ENCODE measurements at regions not wholly inside any gene's neighbourhood (a gene's known extent, or its start where the extent isn't known, plus 50 kb on each side); places are given as distances from the start of the nearest gene placed in this dataset.

DNA sequence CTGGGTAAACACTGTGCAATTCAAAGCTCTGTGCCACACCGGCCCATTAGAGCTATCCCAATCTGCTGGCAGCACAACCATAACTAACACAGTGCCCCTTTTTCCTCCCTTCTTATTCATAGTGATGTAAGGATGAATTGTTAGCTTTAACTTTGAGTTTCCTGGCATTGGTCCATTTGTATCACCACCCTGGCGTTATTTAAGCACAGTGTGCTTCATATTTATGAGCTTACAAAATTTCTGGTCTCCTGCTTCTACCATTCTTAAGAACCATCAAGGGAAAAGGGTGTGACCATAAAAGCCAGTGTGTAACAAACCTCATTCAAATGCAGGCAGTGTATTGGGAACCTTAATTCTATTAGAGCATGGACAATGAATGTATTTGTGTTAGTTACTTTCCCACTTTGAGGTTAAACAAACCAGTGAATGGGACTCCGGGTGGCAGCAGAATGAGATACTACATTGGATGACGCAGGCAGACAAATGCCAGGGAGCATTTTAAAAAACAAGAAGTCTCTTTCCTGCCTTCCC lies 222.6 kb downstream of the TMEM161B start:
- ATAC-seq, result no peak
- DNase-seq (ENCODE audit: low read depth, low spot score), result no peak
- FAIRE-seq, result no peak
- no peak for TF ChIP-seq CHD1 (IDR thresholded peaks at IDR 0.05; ENCODE audit: low read depth, low read length)
- TF ChIP-seq TCF3 (IDR thresholded peaks at IDR 0.05; ENCODE audit: borderline replicate concordance, insufficient read depth, low read depth, low read length), result no peak
- TF ChIP-seq ESRRA (IDR thresholded peaks at IDR 0.05; ENCODE audit: low read length), result no peak
- no peak for TF ChIP-seq CBFB (IDR thresholded peaks at IDR 0.05; ENCODE audit: low read depth)
- no peak for TF ChIP-seq ZSCAN29 (IDR thresholded peaks at IDR 0.05)
- TF ChIP-seq TAF1 (IDR thresholded peaks at IDR 0.05; ENCODE audit: borderline replicate concordance, low read depth, low read length), result no peak
- TF ChIP-seq MYC (IDR thresholded peaks at IDR 0.05; ENCODE audit: insufficient read depth, insufficient read length, insufficient replicate concordance, low read length, severe bottlenecking), result no peak
- no peak for TF ChIP-seq RAD21 (IDR thresholded peaks at IDR 0.05; ENCODE audit: insufficient read depth, low read depth, low read length)
- no peak for TF ChIP-seq POLR2AphosphoS2 (IDR thresholded peaks at IDR 0.05; ENCODE audit: low read depth, low read length)
- TF ChIP-seq, protein P1, sequence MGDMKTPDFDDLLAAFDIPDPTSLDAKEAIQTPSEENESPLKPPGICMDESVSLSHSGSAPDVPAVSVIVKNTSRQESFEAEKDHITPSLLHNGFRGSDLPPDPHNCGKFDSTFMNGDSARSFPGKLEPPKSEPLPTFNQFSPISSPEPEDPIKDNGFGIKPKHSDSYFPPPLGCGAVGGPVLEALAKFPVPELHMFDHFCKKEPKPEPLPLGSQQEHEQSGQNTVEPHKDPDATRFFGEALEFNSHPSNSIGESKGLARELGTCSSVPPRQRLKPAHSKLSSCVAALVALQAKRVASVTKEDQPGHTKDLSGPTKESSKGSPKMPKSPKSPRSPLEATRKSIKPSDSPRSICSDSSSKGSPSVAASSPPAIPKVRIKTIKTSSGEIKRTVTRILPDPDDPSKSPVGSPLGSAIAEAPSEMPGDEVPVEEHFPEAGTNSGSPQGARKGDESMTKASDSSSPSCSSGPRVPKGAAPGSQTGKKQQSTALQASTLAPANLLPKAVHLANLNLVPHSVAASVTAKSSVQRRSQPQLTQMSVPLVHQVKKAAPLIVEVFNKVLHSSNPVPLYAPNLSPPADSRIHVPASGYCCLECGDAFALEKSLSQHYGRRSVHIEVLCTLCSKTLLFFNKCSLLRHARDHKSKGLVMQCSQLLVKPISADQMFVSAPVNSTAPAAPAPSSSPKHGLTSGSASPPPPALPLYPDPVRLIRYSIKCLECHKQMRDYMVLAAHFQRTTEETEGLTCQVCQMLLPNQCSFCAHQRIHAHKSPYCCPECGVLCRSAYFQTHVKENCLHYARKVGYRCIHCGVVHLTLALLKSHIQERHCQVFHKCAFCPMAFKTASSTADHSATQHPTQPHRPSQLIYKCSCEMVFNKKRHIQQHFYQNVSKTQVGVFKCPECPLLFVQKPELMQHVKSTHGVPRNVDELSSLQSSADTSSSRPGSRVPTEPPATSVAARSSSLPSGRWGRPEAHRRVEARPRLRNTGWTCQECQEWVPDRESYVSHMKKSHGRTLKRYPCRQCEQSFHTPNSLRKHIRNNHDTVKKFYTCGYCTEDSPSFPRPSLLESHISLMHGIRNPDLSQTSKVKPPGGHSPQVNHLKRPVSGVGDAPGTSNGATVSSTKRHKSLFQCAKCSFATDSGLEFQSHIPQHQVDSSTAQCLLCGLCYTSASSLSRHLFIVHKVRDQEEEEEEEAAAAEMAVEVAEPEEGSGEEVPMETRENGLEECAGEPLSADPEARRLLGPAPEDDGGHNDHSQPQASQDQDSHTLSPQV (IDR thresholded peaks at IDR 0.05), result no peak
- no peak for TF ChIP-seq HCFC1 (IDR thresholded peaks at IDR 0.05; ENCODE audit: low read length)
- TF ChIP-seq PML (IDR thresholded peaks at IDR 0.05; ENCODE audit: low read length), result no peak
- TF ChIP-seq, protein P2, sequence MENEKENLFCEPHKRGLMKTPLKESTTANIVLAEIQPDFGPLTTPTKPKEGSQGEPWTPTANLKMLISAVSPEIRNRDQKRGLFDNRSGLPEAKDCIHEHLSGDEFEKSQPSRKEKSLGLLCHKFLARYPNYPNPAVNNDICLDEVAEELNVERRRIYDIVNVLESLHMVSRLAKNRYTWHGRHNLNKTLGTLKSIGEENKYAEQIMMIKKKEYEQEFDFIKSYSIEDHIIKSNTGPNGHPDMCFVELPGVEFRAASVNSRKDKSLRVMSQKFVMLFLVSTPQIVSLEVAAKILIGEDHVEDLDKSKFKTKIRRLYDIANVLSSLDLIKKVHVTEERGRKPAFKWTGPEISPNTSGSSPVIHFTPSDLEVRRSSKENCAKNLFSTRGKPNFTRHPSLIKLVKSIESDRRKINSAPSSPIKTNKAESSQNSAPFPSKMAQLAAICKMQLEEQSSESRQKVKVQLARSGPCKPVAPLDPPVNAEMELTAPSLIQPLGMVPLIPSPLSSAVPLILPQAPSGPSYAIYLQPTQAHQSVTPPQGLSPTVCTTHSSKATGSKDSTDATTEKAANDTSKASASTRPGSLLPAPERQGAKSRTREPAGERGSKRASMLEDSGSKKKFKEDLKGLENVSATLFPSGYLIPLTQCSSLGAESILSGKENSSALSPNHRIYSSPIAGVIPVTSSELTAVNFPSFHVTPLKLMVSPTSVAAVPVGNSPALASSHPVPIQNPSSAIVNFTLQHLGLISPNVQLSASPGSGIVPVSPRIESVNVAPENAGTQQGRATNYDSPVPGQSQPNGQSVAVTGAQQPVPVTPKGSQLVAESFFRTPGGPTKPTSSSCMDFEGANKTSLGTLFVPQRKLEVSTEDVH (IDR thresholded peaks at IDR 0.05; ENCODE audit: low read depth, partially characterized antibody), result no peak
- TF ChIP-seq CEBPB (IDR thresholded peaks at IDR 0.05; ENCODE audit: borderline replicate concordance in 1 of 2, low read depth in 2 of 2, low read length in 2 of 2), result no peak
- TF ChIP-seq SMC3 (IDR thresholded peaks at IDR 0.05; ENCODE audit: borderline replicate concordance, low read length), result no peak
- no peak for TF ChIP-seq PAX5 (IDR thresholded peaks at IDR 0.05; ENCODE audit: borderline replicate concordance, low read depth, low read length)
- no peak for TF ChIP-seq LARP7 (IDR thresholded peaks at IDR 0.05)

More for the DNA sequence above, 222.6 kb downstream of the TMEM161B start:
- Histone ChIP-seq H3K36me3 (ENCODE audit: control insufficient read depth in 2 of 2, insufficient read depth in 2 of 2, low read length in 1 of 2) (no peaks in the 10 kb centered on the region), H3K9ac (ENCODE audit: control insufficient read depth, insufficient read depth, low read length) (no peak overlapping the region), H3K4me1 (ENCODE audit: control insufficient read depth, insufficient read depth, low read length) (no peaks in the 10 kb centered on the region), H3K9me3 (replicated peaks; ENCODE audit: control insufficient read depth, insufficient read depth, low read length) (no peaks in the 10 kb centered on the region), H3K4me2 (ENCODE audit: control insufficient read depth, insufficient read depth) (no peak overlapping the region), H4K20me1 (ENCODE audit: control insufficient read depth, insufficient read depth) (no peaks in the 10 kb centered on the region), H2AFZ (ENCODE audit: control insufficient read depth, low read depth, low read length) (no peak overlapping the region), H3K4me3 (no peak overlapping the region), H3K27me3 (replicated peaks in 1 of 2; ENCODE audit: control insufficient read depth in 2 of 2, insufficient read depth in 2 of 2, low read length in 1 of 2) (no peaks in the 10 kb centered on the region), H3K79me2 (ENCODE audit: control insufficient read depth, insufficient read depth, low read length) (no peaks in the 10 kb centered on the region), H3K27ac (ENCODE audit: control insufficient read depth, insufficient read depth) (no peak overlapping the region)
- ChIA-PET RAD21 (ENCODE audit: unreplicated experiment) (no interaction called here), POLR2A (no interaction called here), CTCF (no interaction called here), SMC1A (ENCODE audit: uncharacterized antibody, unreplicated experiment) (no interaction called here)
- intact Hi-C loops (cut with micrococcal nuclease; ENCODE audit: unreplicated experiment), result no loop called here
- no TSS peak for BruUV-seq (replicated peaks)
- in situ Hi-C loops (cut with MboI), result no loop called here
- 30% methylated on average over 4 of the region's 4 CpGs for WGBS (ENCODE audit: insufficient coverage, insufficient replicate concordance, low lambda C conversion rate, missing lambda C conversion rate)

All from GM12878 (cell line).